GM12878 (cell line): ENCODE measurements at regions not wholly inside any gene's neighbourhood (a gene's known extent, or its start where the extent isn't known, plus 50 kb on each side); places are given as distances from the start of the nearest gene placed in this dataset.

Experiments
- ATAC-seq: fragments of 200-7000 bp; cut with Tn5 transposase; 3 replicates; pipeline ENCODE4 v1.9.1; 2020; ENCODE audit warnings: mild to moderate bottlenecking, moderate library complexity
- BruUV-seq: library from RNA; stranded (reverse); fragments of 400-500 nt; replicated peaks from 2 replicates; lab custom pipeline; 2021; lab: Mats Ljungman, UMichigan
- CTCF ChIA-PET: fragments of 300-600 bp; sonication (Branson Sonifier 250); formaldehyde crosslinking; extraction: SDS; loops from one replicate; lab custom pipeline; 2021; ENCODE audit warnings: inconsistent platforms; lab: Yijun Ruan, JAX
- POLR2A ChIA-PET: fragments of 350-600 bp; formaldehyde crosslinking; extraction: SDS; loops from one replicate; lab custom pipeline; 2021; ENCODE audit warnings: inconsistent platforms; lab: Charles Lee
- RAD21 ChIA-PET: fragments of 300-600 bp; sonication (Branson Sonifier 250); formaldehyde crosslinking; loops from one replicate; lab custom pipeline; 2023; ENCODE audit warnings: antibody characterized with exemption; ENCODE audit not compliant: unreplicated experiment; lab: Charles Lee
- SMC1A ChIA-PET: fragments of 300-600 bp; sonication (Branson Sonifier 250); formaldehyde crosslinking; loops from one replicate; lab custom pipeline; 2023; ENCODE audit not compliant: unreplicated experiment, uncharacterized antibody; lab: Charles Lee
- DNase-seq: peaks from one replicate; pipeline ENCODE4 v3.0.0-alpha.2; 2011; ENCODE audit warnings: low read depth, low spot score
- FAIRE-seq: peaks from 3 replicates; lab custom pipeline; 2011; peaks lifted over from hg19 to GRCh38; lab: Jason Lieb, UNC
- H2AFZ ChIP-seq: 2 replicates; pipeline ENCODE4 v1.6.0; 2011; ENCODE audit warnings: low read depth, low read length, control low read depth; ENCODE audit not compliant: control insufficient read depth
- H3K27ac ChIP-seq: 2 replicates; pipeline ENCODE4 v1.5.1; 2011; ENCODE audit warnings: control low read depth; ENCODE audit not compliant: control insufficient read depth, insufficient read depth
- H3K27me3 ChIP-seq, 2 experiments: replicated peaks in 1 of 2; 2 replicates each; pipeline versions ENCODE4 v1.6.0 to v1.6.1; 2011; ENCODE audit warnings: low read length in 1 of 2; ENCODE audit not compliant: control insufficient read depth in 2 of 2, insufficient read depth in 2 of 2
- H3K36me3 ChIP-seq, 2 experiments: 2 replicates each; pipeline ENCODE4 v1.5.1; 2011; ENCODE audit warnings: low read length in 1 of 2; ENCODE audit not compliant: control insufficient read depth in 2 of 2, insufficient read depth in 2 of 2
- H3K4me1 ChIP-seq: 2 replicates; pipeline ENCODE4 v1.6.1; 2011; ENCODE audit warnings: mild to moderate bottlenecking, low read length, moderate library complexity, mixed read lengths; ENCODE audit not compliant: control insufficient read depth, insufficient read depth
- H3K4me2 ChIP-seq: 2 replicates; pipeline ENCODE4 v1.6.0; 2011; ENCODE audit warnings: control low read depth; ENCODE audit not compliant: control insufficient read depth, insufficient read depth
- H3K4me3 ChIP-seq: fragments of 200-600 bp; sonication (generic); 2 replicates; pipeline ENCODE4 v1.5.1; 2016
- H3K79me2 ChIP-seq: 2 replicates; pipeline ENCODE4 v1.6.0; 2011; ENCODE audit warnings: low read length; ENCODE audit not compliant: control insufficient read depth, insufficient read depth
- H3K9ac ChIP-seq: 2 replicates; pipeline ENCODE4 v1.8.0; 2011; ENCODE audit warnings: low read length, control low read depth, mixed read lengths; ENCODE audit not compliant: control insufficient read depth, insufficient read depth
- H3K9me3 ChIP-seq: replicated peaks from 3 replicates; pipeline ENCODE4 v1.5.1; 2011; ENCODE audit warnings: mild to moderate bottlenecking, low read length; ENCODE audit not compliant: control insufficient read depth, insufficient read depth
- H4K20me1 ChIP-seq: 2 replicates; pipeline ENCODE4 v1.6.0; 2011; ENCODE audit not compliant: control insufficient read depth, insufficient read depth
- BHLHE40 ChIP-seq, 2 experiments: fragments of 450-650 bp in 1 of 2; IDR thresholded peaks; 2 replicates each; pipeline ENCODE4 v1.6.1; 2011 to 2017; ENCODE audit warnings: low read depth in 2 of 2, borderline replicate concordance in 1 of 2, improper control_type of control experiment in 1 of 2, low read length in 1 of 2, mild to moderate bottlenecking in 1 of 2
- CTCF ChIP-seq, 3 experiments: IDR thresholded peaks in 2 of 3; conservative IDR thresholded peaks in 1 of 3; 2 replicates each; pipeline ENCODE4 v1.5.1; 2011; ENCODE audit warnings: low read depth in 3 of 3, low read length in 3 of 3, mild to moderate bottlenecking in 3 of 3, control low read depth in 2 of 3, moderate library complexity in 2 of 3, inconsistent platforms in 1 of 3, mixed read lengths in 1 of 3; ENCODE audit not compliant: control insufficient read depth in 2 of 3, insufficient read depth in 1 of 3; ENCODE audit errors: extremely low read depth in 1 of 3
- HDAC6 ChIP-seq: fragments of 200-600 bp; sonication (generic); IDR thresholded peaks from one replicate; pipeline ENCODE4 v1.8.0; 2017; ENCODE audit warnings: antibody characterized with exemption; ENCODE audit not compliant: unreplicated experiment
- IKZF2 ChIP-seq, 2 experiments: fragments of 450-650 bp; IDR thresholded peaks; 2 replicates each; pipeline ENCODE4 v1.6.1; 2017; ENCODE audit warnings: mild to moderate bottlenecking in 2 of 2, moderate library complexity in 2 of 2
- RAD21 ChIP-seq: IDR thresholded peaks from 2 replicates; pipeline ENCODE4 v1.6.1; 2011; ENCODE audit warnings: mild to moderate bottlenecking, low read depth, low read length, moderate library complexity; ENCODE audit not compliant: insufficient read depth
- RB1 ChIP-seq: fragments of 450-650 bp; formaldehyde crosslinking; IDR thresholded peaks from 2 replicates; pipeline ENCODE4 v1.6.1; 2017; ENCODE audit warnings: mild to moderate bottlenecking, borderline replicate concordance
- WGBS: methylation state at CpG from one replicate; pipeline ENCODE4 v1.1.6; 2016; ENCODE audit warnings: low lambda C conversion rate; ENCODE audit not compliant: insufficient replicate concordance, insufficient coverage; ENCODE audit errors: missing lambda C conversion rate; 5-methylcytosine and 5-hydroxymethylcytosine counted together
- in situ Hi-C: fragments of 300-500 bp; cut with MboI; formaldehyde crosslinking; loops from 9 replicates; pipeline ENCODE4 v1.14.3; 2018; ENCODE audit warnings: mixed read lengths
- intact Hi-C: fragments of 100-400 bp; cut with micrococcal nuclease; formaldehyde crosslinking; loops from one replicate; pipeline ENCODE4 v1.14.2; 2022; ENCODE audit not compliant: unreplicated experiment
- TF ChIP-seq, protein P1 (sequence below): IDR thresholded peaks from 2 replicates; pipeline ENCODE4 v1.6.1; 2011; ENCODE audit warnings: borderline replicate concordance, low read depth, mild to moderate bottlenecking, moderate library complexity, low read length; ENCODE audit not compliant: insufficient read depth, poor library complexity, severe bottlenecking
- TF ChIP-seq, protein P2 (sequence below): fragments of 450-650 bp; IDR thresholded peaks from 2 replicates; pipeline ENCODE4 v1.6.1; 2017; ENCODE audit warnings: mild to moderate bottlenecking, moderate library complexity

GRCh38 chr3:72092778-72093177 lies 307.8 kb upstream of the PROK2 start:
- Histone ChIP-seq H3K4me3 (no peak overlapping the region), H4K20me1 (no peaks in the 10 kb centered on the region), H3K4me2 (peak overlapping the region; percentile 46), H3K9ac (no peak overlapping the region), H3K27me3 (no peaks in the 10 kb centered on the region), H3K79me2 (no peaks in the 10 kb centered on the region; the same call in none of the 2 replicates), H2AFZ (no peak overlapping the region), H3K36me3 (peaks cover 0 to 3% of the 10 kb centered on the region in 2 experiments; a peak in 2 of 4 replicates), H3K9me3 (no peaks in the 10 kb centered on the region), H3K4me1 (peaks cover 22% of the 10 kb centered on the region), H3K27ac (no peak overlapping the region; the same call in 1 of the 2 replicates)
- no TSS peak for BruUV-seq
- FAIRE-seq (no peak), ATAC-seq (peak; percentile 56), DNase-seq (no peak)
- no peak for TF ChIP-seq BHLHE40 (IDR thresholded peaks at IDR 0.05; ENCODE audit: borderline replicate concordance in 1 of 2, low read depth in 2 of 2, low read length in 1 of 2)
- TF ChIP-seq, protein P1, sequence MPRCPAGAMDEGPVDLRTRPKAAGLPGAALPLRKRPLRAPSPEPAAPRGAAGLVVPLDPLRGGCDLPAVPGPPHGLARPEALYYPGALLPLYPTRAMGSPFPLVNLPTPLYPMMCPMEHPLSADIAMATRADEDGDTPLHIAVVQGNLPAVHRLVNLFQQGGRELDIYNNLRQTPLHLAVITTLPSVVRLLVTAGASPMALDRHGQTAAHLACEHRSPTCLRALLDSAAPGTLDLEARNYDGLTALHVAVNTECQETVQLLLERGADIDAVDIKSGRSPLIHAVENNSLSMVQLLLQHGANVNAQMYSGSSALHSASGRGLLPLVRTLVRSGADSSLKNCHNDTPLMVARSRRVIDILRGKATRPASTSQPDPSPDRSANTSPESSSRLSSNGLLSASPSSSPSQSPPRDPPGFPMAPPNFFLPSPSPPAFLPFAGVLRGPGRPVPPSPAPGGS = no peak
- TF ChIP-seq IKZF2 (IDR thresholded peaks at IDR 0.05) = 0 out of 4 replicates have a peak, but pooled peaks of 1 of the 2 experiments have one; percentile 11
- 0 out of 2 replicates have a peak, but pooled peaks have one; percentile 5 for TF ChIP-seq RAD21
- TF ChIP-seq, protein P2, sequence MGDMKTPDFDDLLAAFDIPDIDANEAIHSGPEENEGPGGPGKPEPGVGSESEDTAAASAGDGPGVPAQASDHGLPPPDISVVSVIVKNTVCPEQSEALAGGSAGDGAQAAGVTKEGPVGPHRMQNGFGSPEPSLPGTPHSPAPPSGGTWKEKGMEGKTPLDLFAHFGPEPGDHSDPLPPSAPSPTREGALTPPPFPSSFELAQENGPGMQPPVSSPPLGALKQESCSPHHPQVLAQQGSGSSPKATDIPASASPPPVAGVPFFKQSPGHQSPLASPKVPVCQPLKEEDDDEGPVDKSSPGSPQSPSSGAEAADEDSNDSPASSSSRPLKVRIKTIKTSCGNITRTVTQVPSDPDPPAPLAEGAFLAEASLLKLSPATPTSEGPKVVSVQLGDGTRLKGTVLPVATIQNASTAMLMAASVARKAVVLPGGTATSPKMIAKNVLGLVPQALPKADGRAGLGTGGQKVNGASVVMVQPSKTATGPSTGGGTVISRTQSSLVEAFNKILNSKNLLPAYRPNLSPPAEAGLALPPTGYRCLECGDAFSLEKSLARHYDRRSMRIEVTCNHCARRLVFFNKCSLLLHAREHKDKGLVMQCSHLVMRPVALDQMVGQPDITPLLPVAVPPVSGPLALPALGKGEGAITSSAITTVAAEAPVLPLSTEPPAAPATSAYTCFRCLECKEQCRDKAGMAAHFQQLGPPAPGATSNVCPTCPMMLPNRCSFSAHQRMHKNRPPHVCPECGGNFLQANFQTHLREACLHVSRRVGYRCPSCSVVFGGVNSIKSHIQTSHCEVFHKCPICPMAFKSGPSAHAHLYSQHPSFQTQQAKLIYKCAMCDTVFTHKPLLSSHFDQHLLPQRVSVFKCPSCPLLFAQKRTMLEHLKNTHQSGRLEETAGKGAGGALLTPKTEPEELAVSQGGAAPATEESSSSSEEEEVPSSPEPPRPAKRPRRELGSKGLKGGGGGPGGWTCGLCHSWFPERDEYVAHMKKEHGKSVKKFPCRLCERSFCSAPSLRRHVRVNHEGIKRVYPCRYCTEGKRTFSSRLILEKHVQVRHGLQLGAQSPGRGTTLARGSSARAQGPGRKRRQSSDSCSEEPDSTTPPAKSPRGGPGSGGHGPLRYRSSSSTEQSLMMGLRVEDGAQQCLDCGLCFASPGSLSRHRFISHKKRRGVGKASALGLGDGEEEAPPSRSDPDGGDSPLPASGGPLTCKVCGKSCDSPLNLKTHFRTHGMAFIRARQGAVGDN = no peak
- TF ChIP-seq RB1 = no peak
- no peak for TF ChIP-seq HDAC6
- peak; percentile 9 to 24 (median 12); a peak in 2 of 6 replicates for TF ChIP-seq CTCF (IDR thresholded peaks at IDR 0.05 in 2 of 3, conservative IDR thresholded peaks at IDR 0.05 in 1 of 3; ENCODE audit: control insufficient read depth in 2 of 3, extremely low read depth in 1 of 3, insufficient read depth in 1 of 3, low read depth in 3 of 3, low read length in 3 of 3)
- ChIA-PET RAD21 (interaction anchor here (0.9 to 2.0 kb wide), 5 partner anchors 9 to 162 kb away, joined by 3 to 11 read pairs (median 4); no protein-coding TSS in a partner anchor), CTCF (interaction anchor here (0.7 to 2.3 kb wide), 10 partner anchors 9 to 704 kb away, joined by 3 to 14 read pairs (median 4); no protein-coding TSS in a partner anchor), SMC1A (interaction anchor here (1.0 to 3.5 kb wide), 10 partner anchors 9 to 137 kb away, joined by 3 to 19 read pairs (median 4); no protein-coding TSS in a partner anchor), POLR2A (interaction anchor here (0.7 to 1.1 kb wide), 2 partner anchors 9 to 10 kb away, joined by 3 read pairs; no protein-coding TSS in a partner anchor)
- WGBS = 4% methylated on average over 7 of the region's 7 CpGs
- in situ Hi-C loops (no loop called here), intact Hi-C loops (loop anchor here (10.0 kb wide), 1 partner anchor 358 kb away; no protein-coding TSS in a partner anchor)
